ENCODE measurements at regions not wholly inside any gene's neighbourhood (a gene's known extent, or its start where the extent isn't known, plus 50 kb on each side); places are given as distances from the start of the nearest gene placed in this dataset. TPM values are rescaled to one million over a fixed set of nuclear protein-coding genes. Genes with fewer than 3 reads are reported as not detected.

DNA sequence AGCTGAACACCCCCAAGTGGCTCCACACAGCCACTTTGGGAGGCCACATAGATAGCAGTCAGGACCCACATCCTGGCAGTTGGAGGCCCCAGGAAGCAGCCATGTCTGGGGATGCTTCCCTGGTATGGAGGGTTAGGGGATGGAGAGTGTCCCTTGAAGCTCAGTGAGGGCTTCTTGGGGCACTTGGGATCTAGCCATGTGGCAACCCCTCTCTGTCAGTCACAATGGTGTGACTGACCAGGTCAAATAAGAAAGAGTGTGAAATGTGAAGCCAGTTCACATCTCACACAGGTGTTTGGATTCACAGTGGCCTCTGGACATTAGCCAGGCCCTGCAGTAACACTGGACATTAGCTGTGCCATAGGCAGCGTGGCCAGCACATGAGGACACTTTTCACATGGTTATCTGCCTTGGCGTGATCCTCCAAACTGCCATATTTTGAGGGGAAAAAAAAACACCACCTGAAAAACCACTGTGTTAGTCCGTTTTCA is 53.9 kb upstream of the IL17B start:
- Mint-ChIP-seq H3K4me3 (no peak overlapping the region), H3K27ac (no peak overlapping the region), H3K4me1 (ENCODE audit: low read depth) (no peaks in the 10 kb centered on the region), H3K36me3 (no peaks in the 10 kb centered on the region), H3K27me3 (no peaks in the 10 kb centered on the region), H3K9me3 (no peaks in the 10 kb centered on the region)
- POLR2A ChIA-PET, result no interaction called here
- intact Hi-C loops (cut with micrococcal nuclease), result loop anchor here (2.0 kb wide), 1 partner anchor 116 kb away; no protein-coding TSS in a partner anchor
- CTCF ChIA-PET, result interaction anchor here (1.0 to 5.8 kb wide), 14 partner anchors 8 to 132 kb away, joined by 3 to 57 read pairs (median 12); partner anchors contain the start of gene CSNK1A1
- DNase-seq, result no peak

DNA sequence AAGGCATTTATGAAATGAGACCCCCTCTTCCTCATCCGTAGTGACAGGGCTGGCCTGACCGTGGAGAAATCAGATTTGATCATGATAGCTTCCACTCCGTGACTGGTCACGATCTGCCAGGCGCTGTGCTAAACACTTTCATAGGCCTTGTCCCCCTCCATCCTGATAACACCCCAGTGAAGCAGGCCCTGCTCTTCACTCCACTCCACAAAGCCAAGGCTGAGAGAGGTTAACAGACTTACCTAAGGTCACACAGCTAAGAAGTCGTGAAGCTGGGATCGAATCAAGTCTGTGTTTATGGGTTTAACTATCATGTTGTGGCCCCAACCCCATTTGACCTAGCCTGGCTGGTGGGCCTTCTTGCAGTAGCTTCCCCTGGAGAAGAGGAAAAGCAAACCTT is 53.3 kb upstream of the IL17B start:
- ChIA-PET POLR2A (no interaction called here), CTCF (interaction anchor here (1.0 to 5.8 kb wide), 12 partner anchors 8 to 119 kb away, joined by 3 to 57 read pairs (median 6); partner anchors contain the start of gene CSNK1A1)
- DNase-seq, result no peak
- Mint-ChIP-seq H3K4me3 (no peak overlapping the region), H3K27ac (no peak overlapping the region), H3K27me3 (no peaks in the 10 kb centered on the region), H3K36me3 (no peaks in the 10 kb centered on the region), H3K9me3 (no peaks in the 10 kb centered on the region), H3K4me1 (ENCODE audit: low read depth) (no peaks in the 10 kb centered on the region)
- intact Hi-C loops (cut with micrococcal nuclease), result loop anchor here (2.0 kb wide), 1 partner anchor 116 kb away; no protein-coding TSS in a partner anchor

DNA sequence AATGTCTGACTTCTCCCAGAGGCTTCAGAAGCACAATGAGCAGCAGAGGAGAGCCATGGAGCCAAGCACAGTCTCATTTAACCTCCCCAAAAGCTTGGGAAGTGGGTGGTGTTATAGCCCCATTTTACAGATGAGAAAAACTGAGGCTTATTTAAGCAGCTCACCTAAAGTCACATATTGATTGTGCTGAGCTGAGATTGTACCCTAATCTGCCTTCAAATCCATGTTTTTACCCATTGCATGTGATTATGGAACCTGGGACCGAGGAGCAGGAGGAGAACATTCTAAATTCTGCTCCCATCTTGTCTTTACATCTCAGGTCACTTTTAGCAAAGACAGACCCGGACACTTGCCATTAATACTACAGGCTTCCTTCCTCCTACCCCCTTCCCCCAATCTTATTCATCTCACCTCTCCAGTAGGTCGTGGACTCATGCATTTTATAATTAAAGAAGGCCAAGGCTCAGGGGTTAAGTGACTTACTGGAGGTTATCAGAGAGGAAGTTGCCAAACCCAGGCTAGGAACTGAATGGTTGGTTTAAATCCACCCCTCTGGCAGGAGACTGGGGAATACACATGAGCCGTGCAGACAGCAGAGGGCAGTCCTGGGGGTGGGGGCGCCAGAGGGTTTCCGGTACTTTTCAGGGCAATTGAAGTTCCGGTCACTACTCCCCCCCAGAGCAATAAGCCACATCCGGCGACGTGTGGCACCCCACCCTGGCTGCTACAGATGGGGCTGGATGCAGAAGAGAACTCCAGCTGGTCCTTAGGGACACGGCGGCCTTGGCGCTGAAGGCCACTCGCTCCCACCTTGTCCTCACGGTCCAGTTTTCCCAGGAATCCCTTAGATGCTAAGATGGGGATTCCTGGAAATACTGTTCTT is 51.0 kb upstream of the IL17B start:
- POLR2A ChIA-PET, result no interaction called here
- intact Hi-C loops (cut with micrococcal nuclease), result no loop called here

More for the DNA sequence above, 51.0 kb upstream of the IL17B start:
- Mint-ChIP-seq H3K36me3 (no peaks in the 10 kb centered on the region), H3K4me1 (ENCODE audit: low read depth) (no peaks in the 10 kb centered on the region), H3K9me3 (no peaks in the 10 kb centered on the region), H3K27ac (no peak overlapping the region), H3K27me3 (peaks cover 2% of the 10 kb centered on the region), H3K4me3 (no peak overlapping the region)
- CTCF ChIA-PET, result interaction anchor here (1.0 kb wide), 1 partner anchor 61 kb away, joined by 4 read pairs; no protein-coding TSS in a partner anchor
- DNase-seq, result no peak

Small RNA genes in the stretch of these regions (microRNA-seq; reads per million reads assigned to microRNA genes)
- gene MIR145 (ENCODE audit: borderline microRNAs expressed, borderline number of aligned reads, borderline replicate concordance), result not detected
